GM23338 (cell line): ENCODE measurements at regions not wholly inside any gene's neighbourhood (a gene's known extent, or its start where the extent isn't known, plus 50 kb on each side); places are given as distances from the start of the nearest gene placed in this dataset.

Experiments used
- ATAC-seq: fragments of 200-7000 bp; cut with Tn5 transposase; 3 replicates; pipeline ENCODE4 v1.9.1; 2020
- DNase-seq: peaks from one replicate; pipeline ENCODE4 v3.0.0-alpha.2; 2015; ENCODE audit warnings: low spot score
- H2AFZ ChIP-seq: fragments of 200-600 bp; sonication (generic); 2 replicates; pipeline ENCODE4 v1.8.0; 2016; ENCODE audit warnings: antibody characterized with exemption, mild to moderate bottlenecking, moderate library complexity
- H3F3A ChIP-seq: fragments of 200-600 bp; sonication (generic); replicated peaks from 2 replicates; pipeline ENCODE4 v1.8.0; 2017; ENCODE audit warnings: antibody characterized with exemption, mixed run types, low read depth
- H3K27ac ChIP-seq: fragments of 200-600 bp; sonication (generic); 2 replicates; pipeline ENCODE4 v1.6.1; 2016; ENCODE audit warnings: low read depth
- H3K27me3 ChIP-seq: fragments of 200-600 bp; sonication (generic); 2 replicates; pipeline ENCODE4 v1.8.0; 2016; ENCODE audit warnings: mild to moderate bottlenecking, mixed run types, moderate library complexity; ENCODE audit not compliant: insufficient read depth
- H3K36me3 ChIP-seq: fragments of 200-600 bp; sonication (generic); 2 replicates; pipeline ENCODE4 v1.8.0; 2016; ENCODE audit warnings: mild to moderate bottlenecking; ENCODE audit not compliant: insufficient read depth
- H3K4me1 ChIP-seq: fragments of 200-600 bp; sonication (generic); 2 replicates; pipeline ENCODE4 v1.8.0; 2016; ENCODE audit warnings: mild to moderate bottlenecking, moderate library complexity; ENCODE audit not compliant: insufficient read depth
- H3K4me2 ChIP-seq: fragments of 200-600 bp; sonication (generic); 2 replicates; pipeline ENCODE4 v1.7.1; 2017; ENCODE audit warnings: mixed run types
- H3K4me3 ChIP-seq: fragments of 200-600 bp; sonication (generic); 2 replicates; pipeline ENCODE4 v1.6.1; 2016; ENCODE audit warnings: mixed run types
- H3K79me2 ChIP-seq: fragments of 200-600 bp; sonication (generic); replicated peaks from 2 replicates; pipeline ENCODE4 v1.8.0; 2017; ENCODE audit warnings: mild to moderate bottlenecking; ENCODE audit not compliant: insufficient read depth
- H3K9me2 ChIP-seq: fragments of 200-600 bp; sonication (generic); 2 replicates; pipeline ENCODE4 v1.8.0; 2017; ENCODE audit not compliant: insufficient read depth
- H4K20me1 ChIP-seq: fragments of 200-600 bp; sonication (generic); replicated peaks from 2 replicates; pipeline ENCODE4 v1.8.0; 2017; ENCODE audit warnings: mild to moderate bottlenecking; ENCODE audit not compliant: insufficient read depth
- H3K27ac Mint-ChIP-seq: 2 replicates; pipeline ENCODE4 v1.8.0; 2020; ENCODE audit warnings: inconsistent platforms, mild to moderate bottlenecking, moderate library complexity, mixed read lengths
- H3K27me3 Mint-ChIP-seq: 3 replicates; pipeline ENCODE4 v1.8.0; 2022; ENCODE audit warnings: low read depth, mild to moderate bottlenecking, moderate library complexity, mixed read lengths, inconsistent platforms; ENCODE audit not compliant: insufficient read depth, poor library complexity
- H3K36me3 Mint-ChIP-seq: 3 replicates; pipeline ENCODE4 v1.8.0; 2021; ENCODE audit warnings: low read depth, mild to moderate bottlenecking, inconsistent platforms, moderate library complexity, mixed read lengths
- H3K4me1 Mint-ChIP-seq: 3 replicates; pipeline ENCODE4 v1.8.0; 2020; ENCODE audit warnings: mild to moderate bottlenecking, inconsistent platforms, mixed read lengths
- H3K4me3 Mint-ChIP-seq: 3 replicates; pipeline ENCODE4 v1.8.0; 2021; ENCODE audit warnings: moderate library complexity, mild to moderate bottlenecking, inconsistent platforms, mixed read lengths
- H3K9me3 Mint-ChIP-seq: 3 replicates; pipeline ENCODE4 v1.8.0; 2020; ENCODE audit warnings: moderate library complexity, mild to moderate bottlenecking, inconsistent platforms, mixed read lengths
- CREB1 ChIP-seq: fragments of 250-450 bp; sonication (Bioruptor Pico); IDR thresholded peaks from 2 replicates; pipeline ENCODE4 v1.5.0; 2020; ENCODE audit warnings: low read depth, mild to moderate bottlenecking, moderate library complexity
- CTCF ChIP-seq, 2 experiments: fragments of 200-600 bp in 1 of 2; sonication (generic) in 1 of 2; conservative IDR thresholded peaks; 2 replicates each; pipeline versions ENCODE4 v1.5.1 to v1.6.1; 2016 to 2017; ENCODE audit warnings: antibody characterized with exemption in 2 of 2, low read depth in 2 of 2, mild to moderate bottlenecking in 2 of 2, moderate library complexity in 1 of 2
- ETS1 ChIP-seq: IDR thresholded peaks from 2 replicates; pipeline ENCODE4 v1.6.1; 2016; ENCODE audit warnings: antibody characterized with exemption
- EZH2 ChIP-seq: fragments of 200-600 bp; sonication (generic); IDR thresholded peaks from one replicate; pipeline ENCODE4 v1.8.0; 2017; ENCODE audit warnings: antibody characterized with exemption, mild to moderate bottlenecking, low read depth; ENCODE audit not compliant: unreplicated experiment
- EZH2phosphoT487 ChIP-seq: fragments of 200-600 bp; sonication (generic); IDR thresholded peaks from one replicate; pipeline ENCODE4 v1.8.1; 2018; ENCODE audit warnings: antibody characterized with exemption; ENCODE audit not compliant: unreplicated experiment
- JUNB ChIP-seq: IDR thresholded peaks from one replicate; pipeline ENCODE4 v1.6.1; 2016; ENCODE audit warnings: antibody characterized with exemption; ENCODE audit not compliant: unreplicated experiment
- NANOG ChIP-seq: IDR thresholded peaks from 2 replicates; pipeline ENCODE4 v1.6.1; 2016; ENCODE audit warnings: antibody characterized with exemption, borderline replicate concordance
- POLR2AphosphoS5 ChIP-seq: IDR thresholded peaks from 2 replicates; pipeline ENCODE4 v1.6.1; 2016; ENCODE audit warnings: antibody characterized with exemption, low read depth
- REST ChIP-seq: IDR thresholded peaks from one replicate; pipeline ENCODE4 v1.6.1; 2018; ENCODE audit warnings: antibody characterized with exemption; ENCODE audit not compliant: unreplicated experiment
- ZNF114 ChIP-seq: fragments of 250-450 bp; sonication (Bioruptor Pico); IDR thresholded peaks from 2 replicates; pipeline ENCODE4 v1.5.0; 2020; ENCODE audit warnings: mild to moderate bottlenecking, moderate library complexity
- ZNF331 ChIP-seq: fragments of 250-450 bp; sonication (Bioruptor Pico); IDR thresholded peaks from 2 replicates; pipeline ENCODE4 v1.5.0; 2020; ENCODE audit warnings: low read depth, mild to moderate bottlenecking, moderate library complexity
- ZNF462 ChIP-seq: fragments of 250-450 bp; sonication (Bioruptor Pico); IDR thresholded peaks from 2 replicates; pipeline ENCODE4 v1.5.0; 2020; ENCODE audit warnings: mild to moderate bottlenecking, moderate library complexity

GRCh38 chr18:6476190-6476589, 61.5 kb upstream of the L3MBTL4 start (continued):
- TF ChIP-seq ETS1 = no peak
- no peak for TF ChIP-seq EZH2
- TF ChIP-seq POLR2AphosphoS5 = no peak
- no peak for TF ChIP-seq ZNF331 (CRISPR knock-in tag)
- no peak for TF ChIP-seq NANOG
- TF ChIP-seq EZH2phosphoT487 = no peak
- no peak for TF ChIP-seq JUNB
- TF ChIP-seq ZNF114 (CRISPR knock-in tag) = no peak
- no peak for TF ChIP-seq CREB1

- no peak for DNase-seq
- H3K36me3 ChIP-seq = no peaks in the 10 kb centered on the region
- no peaks in the 10 kb centered on the region for H3K27me3 ChIP-seq
- Mint-ChIP-seq H3K9me3 (no peaks in the 10 kb centered on the region), H3K4me1 (no peaks in the 10 kb centered on the region; the same call in 2 of the 3 replicates), H3K27me3 (peaks cover 6% of the 10 kb centered on the region), H3K4me3 (no peak overlapping the region), H3K36me3 (no peaks in the 10 kb centered on the region), H3K27ac (no peak overlapping the region)
- H3F3A ChIP-seq = no peaks in the 10 kb centered on the region
- no peak for ATAC-seq
- no peaks in the 10 kb centered on the region; the same call in 1 of the 2 replicates for H3K9me2 ChIP-seq
- H3K4me2 ChIP-seq = no peak overlapping the region
- no peak overlapping the region for H2AFZ ChIP-seq
- H4K20me1 ChIP-seq = no peaks in the 10 kb centered on the region
- no peaks in the 10 kb centered on the region for H3K4me1 ChIP-seq
- H3K79me2 ChIP-seq = no peaks in the 10 kb centered on the region
- H3K27ac ChIP-seq = no peak overlapping the region
- H3K4me3 ChIP-seq = no peak overlapping the region
- no peak for TF ChIP-seq ZNF114 (CRISPR knock-in tag)
- no peak for TF ChIP-seq REST
- no peak for TF ChIP-seq NANOG
- TF ChIP-seq CREB1 = no peak
- no peak for TF ChIP-seq POLR2AphosphoS5
- no peak for TF ChIP-seq ZNF331 (CRISPR knock-in tag)
- TF ChIP-seq ZNF462 (CRISPR knock-in tag) = no peak
- no peak for TF ChIP-seq ETS1
- TF ChIP-seq CTCF (conservative IDR thresholded peaks at IDR 0.05; ENCODE audit: low read depth in 2 of 2) = no peak
These were observed 62.2 kb upstream of the L3MBTL4 start for GRCh38 chr18:6476880-6477279.
